Lower lobe of right lung (tissue), 2 donors: ENCODE measurements at regions not wholly inside any gene's neighbourhood (a gene's known extent, or its start where the extent isn't known, plus 50 kb on each side); places are given as distances from the start of the nearest gene placed in this dataset.

Experiments used
- ATAC-seq, 2 donors: fragments of 200-7000 bp; cut with Tn5 transposase; one replicate each; pipeline ENCODE4 v1.9.1; 2020 to 2022; ENCODE audit warnings: mild to moderate bottlenecking in 2 of 2, moderate library complexity in 2 of 2
- DNase-seq: peaks from one replicate; pipeline ENCODE4 v3.0.0-alpha.2; 2020
- H3K27ac ChIP-seq: fragments of 200-600 bp; one replicate; pipeline ENCODE4 v1.8.0; 2022
- H3K27me3 ChIP-seq: fragments of 200-600 bp; one replicate; pipeline ENCODE4 v1.8.0; 2022; ENCODE audit warnings: low read depth
- H3K36me3 ChIP-seq: fragments of 200-600 bp; one replicate; pipeline ENCODE4 v1.8.0; 2022; ENCODE audit warnings: mild to moderate bottlenecking
- H3K4me1 ChIP-seq: fragments of 200-600 bp; one replicate; pipeline ENCODE4 v1.8.0; 2022
- H3K4me3 ChIP-seq: fragments of 200-600 bp; one replicate; pipeline ENCODE4 v1.8.0; 2022; ENCODE audit warnings: mild to moderate bottlenecking
- H3K9me3 ChIP-seq: fragments of 200-600 bp; one replicate; pipeline ENCODE4 v1.8.0; 2022
- CTCF ChIP-seq: fragments of 200-600 bp; IDR thresholded peaks from one replicate; pipeline ENCODE4 v1.8.0; 2022; ENCODE audit warnings: antibody characterized with exemption, mild to moderate bottlenecking
- intact Hi-C: fragments of 100-400 bp; cut with DNase I; formaldehyde crosslinking; loops from one replicate; pipeline ENCODE4 v1.11.0; 2022
- donor health status: DM: no; HTN: yes; CAD: no; lungs with severe emphysema.

GRCh38 chr3:154582501-154582900 is 152.5 kb upstream of the GPR149 start:
- ATAC-seq, result no peak

GRCh38 chr3:154571553-154572226 is 141.7 kb upstream of the GPR149 start:
- no peak for TF ChIP-seq CTCF

More at GRCh38 chr3:154582501-154582900, 152.5 kb upstream of the GPR149 start:
- Histone ChIP-seq H3K36me3 (no peaks in the 10 kb centered on the region), H3K9me3 (no peaks in the 10 kb centered on the region), H3K4me1 (no peaks in the 10 kb centered on the region), H3K4me3 (no peak overlapping the region), H3K27me3 (no peaks in the 10 kb centered on the region), H3K27ac (no peak overlapping the region)
- no peak for TF ChIP-seq CTCF
- intact Hi-C loops, result no loop called here
- no peak for DNase-seq

GRCh38 chr3:154568064-154568463 is 138.1 kb upstream of the GPR149 start:
- intact Hi-C loops, result no loop called here
- no peaks in the 10 kb centered on the region for H3K36me3 ChIP-seq
- no peaks in the 10 kb centered on the region for H3K9me3 ChIP-seq
- H3K27me3 ChIP-seq, result no peaks in the 10 kb centered on the region
- no peak for ATAC-seq
- TF ChIP-seq CTCF, result no peak
- no peak overlapping the region for H3K4me3 ChIP-seq
- H3K27ac ChIP-seq, result no peak overlapping the region
- H3K4me1 ChIP-seq, result no peaks in the 10 kb centered on the region
- DNase-seq, result no peak

More at GRCh38 chr3:154571553-154572226, 141.7 kb upstream of the GPR149 start:
- Histone ChIP-seq H3K27me3 (no peaks in the 10 kb centered on the region), H3K4me1 (no peaks in the 10 kb centered on the region), H3K9me3 (no peaks in the 10 kb centered on the region), H3K4me3 (no peak overlapping the region), H3K27ac (no peak overlapping the region), H3K36me3 (no peaks in the 10 kb centered on the region)
- ATAC-seq (no peak), DNase-seq (no peak)
- intact Hi-C loops, result no loop called here

- Histone ChIP-seq H3K4me1 (no peaks in the 10 kb centered on the region), H3K9me3 (no peaks in the 10 kb centered on the region), H3K36me3 (no peaks in the 10 kb centered on the region), H3K27me3 (no peaks in the 10 kb centered on the region), H3K27ac (no peak overlapping the region), H3K4me3 (no peak overlapping the region)
- TF ChIP-seq CTCF, result no peak
- ATAC-seq, result no peak
- no peak for DNase-seq
- intact Hi-C loops, result no loop called here
These were observed 129.6 kb upstream of the GPR149 start for GRCh38 chr3:154559623-154560022.

GRCh38 chr3:154552338-154552737 is 122.3 kb upstream of the GPR149 start:
- H3K4me1 ChIP-seq, result no peaks in the 10 kb centered on the region
- ATAC-seq (no peak), DNase-seq (no peak)
- H3K27ac ChIP-seq, result no peak overlapping the region
- intact Hi-C loops, result no loop called here
- no peaks in the 10 kb centered on the region for H3K36me3 ChIP-seq
- no peak for TF ChIP-seq CTCF
- H3K9me3 ChIP-seq, result no peaks in the 10 kb centered on the region
- H3K4me3 ChIP-seq, result no peak overlapping the region
- no peaks in the 10 kb centered on the region for H3K27me3 ChIP-seq
